Caco-2 (cell line): ENCODE measurements at regions not wholly inside any gene's neighbourhood (a gene's known extent, or its start where the extent isn't known, plus 50 kb on each side); places are given as distances from the start of the nearest gene placed in this dataset.

Source experiments
- BruUV-seq: library from RNA; stranded (reverse); fragments of 400-500 nt; replicated peaks from 2 replicates; lab custom pipeline; 2021; lab: Mats Ljungman, UMichigan
- CTCF ChIA-PET: fragments of 300-600 bp; sonication (Branson Sonifier 250); formaldehyde crosslinking; loops from one replicate; lab custom pipeline; 2022; ENCODE audit warnings: antibody characterized with exemption; lab: Charles Lee
- POLR2A ChIA-PET: fragments of 300-600 bp; sonication (Branson Sonifier 250); formaldehyde crosslinking; loops from one replicate; lab custom pipeline; 2022; ENCODE audit warnings: antibody characterized with exemption; lab: Charles Lee
- DNase-seq, 2 experiments: peaks; one replicate each; pipeline versions ENCODE4 v3.0.0 to v3.0.0-alpha.2; 2020 to 2022
- H3K27me3 ChIP-seq: replicated peaks from 2 replicates; pipeline ENCODE4 v1.6.0; 2011; ENCODE audit warnings: low read length; ENCODE audit not compliant: control insufficient read depth, insufficient read depth
- H3K36me3 ChIP-seq: 2 replicates; pipeline ENCODE4 v1.5.1; 2011; ENCODE audit warnings: low read length; ENCODE audit not compliant: control insufficient read depth, insufficient read depth
- H3K4me1 ChIP-seq: fragments of 250-450 bp; sonication (Bioruptor Pico); 2 replicates; pipeline ENCODE4 v1.5.1; 2020; ENCODE audit warnings: mild to moderate bottlenecking
- H3K4me3 ChIP-seq: 2 replicates; pipeline ENCODE4 v1.5.1; 2011; ENCODE audit warnings: low read depth, mild to moderate bottlenecking, control low read depth, low read length
- H3K9me3 ChIP-seq: fragments of 250-450 bp; sonication (Bioruptor Pico); 2 replicates; pipeline ENCODE4 v1.5.1; 2020; ENCODE audit warnings: mild to moderate bottlenecking, moderate library complexity
- H3K27ac Mint-ChIP-seq: one replicate; pipeline ENCODE4 v1.8.0; 2022; ENCODE audit warnings: mixed read lengths; ENCODE audit not compliant: unreplicated experiment
- H3K27me3 Mint-ChIP-seq: one replicate; pipeline ENCODE4 v1.8.0; 2022; ENCODE audit warnings: mixed read lengths; ENCODE audit not compliant: insufficient read depth, unreplicated experiment
- H3K36me3 Mint-ChIP-seq: one replicate; pipeline ENCODE4 v1.8.0; 2022; ENCODE audit warnings: mild to moderate bottlenecking, mixed read lengths; ENCODE audit not compliant: insufficient read depth, unreplicated experiment
- H3K4me1 Mint-ChIP-seq: one replicate; pipeline ENCODE4 v1.8.0; 2022; ENCODE audit warnings: low read depth, mixed read lengths; ENCODE audit not compliant: unreplicated experiment
- H3K4me3 Mint-ChIP-seq: one replicate; pipeline ENCODE4 v1.8.0; 2022; ENCODE audit warnings: mild to moderate bottlenecking, moderate library complexity, mixed read lengths; ENCODE audit not compliant: unreplicated experiment
- H3K9me3 Mint-ChIP-seq: one replicate; pipeline ENCODE4 v1.8.0; 2022; ENCODE audit warnings: mixed read lengths; ENCODE audit not compliant: unreplicated experiment
- intact Hi-C: fragments of 100-400 bp; cut with micrococcal nuclease; formaldehyde crosslinking; loops from one replicate; pipeline ENCODE4 v1.10.0; 2022; ENCODE audit not compliant: unreplicated experiment
- TF ChIP-seq, protein P1 (sequence below), 2 experiments: fragments of 200-600 bp in 1 of 2; IDR thresholded peaks; 1 replicate in 1 of 2; 2 replicates in 1 of 2; pipeline versions ENCODE4 v1.5.1 to v1.8.0; 2011 to 2022; ENCODE audit warnings: antibody characterized with exemption in 1 of 2, control low read depth in 1 of 2, inconsistent platforms in 1 of 2, low read depth in 1 of 2, low read length in 1 of 2, mild to moderate bottlenecking in 1 of 2, moderate library complexity in 1 of 2; ENCODE audit not compliant: insufficient read depth in 1 of 2, severe bottlenecking in 1 of 2, unreplicated experiment in 1 of 2

DNA sequence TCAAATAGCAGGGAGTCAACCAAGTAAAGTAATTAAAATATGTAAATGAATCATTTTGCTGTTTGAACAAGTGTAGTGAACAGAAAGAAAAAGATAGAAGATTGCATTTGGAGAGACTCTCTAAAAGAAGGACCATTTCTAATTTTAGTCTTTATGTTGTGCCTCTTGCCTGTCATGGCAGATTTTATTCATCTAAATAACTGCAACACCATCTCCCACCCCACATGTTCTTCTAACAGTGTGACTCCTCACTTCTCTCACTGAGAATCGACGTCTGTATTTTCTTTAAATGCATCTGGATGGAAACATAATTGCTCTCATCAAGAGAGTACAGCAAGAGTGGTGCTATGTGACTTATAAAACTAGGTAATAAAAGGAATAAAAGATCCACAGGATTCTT, 439.9 kb upstream of the GBE1 start:
- ChIA-PET POLR2A (no interaction called here), CTCF (no interaction called here)
- Histone ChIP-seq H3K9me3 (no peaks in the 10 kb centered on the region), H3K36me3 (no peaks in the 10 kb centered on the region), H3K4me1 (no peaks in the 10 kb centered on the region), H3K27me3 (no peaks in the 10 kb centered on the region), H3K4me3 (no peak overlapping the region)
- intact Hi-C loops = no loop called here
- TF ChIP-seq, protein P1, sequence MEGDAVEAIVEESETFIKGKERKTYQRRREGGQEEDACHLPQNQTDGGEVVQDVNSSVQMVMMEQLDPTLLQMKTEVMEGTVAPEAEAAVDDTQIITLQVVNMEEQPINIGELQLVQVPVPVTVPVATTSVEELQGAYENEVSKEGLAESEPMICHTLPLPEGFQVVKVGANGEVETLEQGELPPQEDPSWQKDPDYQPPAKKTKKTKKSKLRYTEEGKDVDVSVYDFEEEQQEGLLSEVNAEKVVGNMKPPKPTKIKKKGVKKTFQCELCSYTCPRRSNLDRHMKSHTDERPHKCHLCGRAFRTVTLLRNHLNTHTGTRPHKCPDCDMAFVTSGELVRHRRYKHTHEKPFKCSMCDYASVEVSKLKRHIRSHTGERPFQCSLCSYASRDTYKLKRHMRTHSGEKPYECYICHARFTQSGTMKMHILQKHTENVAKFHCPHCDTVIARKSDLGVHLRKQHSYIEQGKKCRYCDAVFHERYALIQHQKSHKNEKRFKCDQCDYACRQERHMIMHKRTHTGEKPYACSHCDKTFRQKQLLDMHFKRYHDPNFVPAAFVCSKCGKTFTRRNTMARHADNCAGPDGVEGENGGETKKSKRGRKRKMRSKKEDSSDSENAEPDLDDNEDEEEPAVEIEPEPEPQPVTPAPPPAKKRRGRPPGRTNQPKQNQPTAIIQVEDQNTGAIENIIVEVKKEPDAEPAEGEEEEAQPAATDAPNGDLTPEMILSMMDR (IDR thresholded peaks at IDR 0.05; ENCODE audit: insufficient read depth in 1 of 2, low read depth in 1 of 2, low read length in 1 of 2, severe bottlenecking in 1 of 2, unreplicated experiment in 1 of 2) = no peak
- DNase-seq = no peak
- Mint-ChIP-seq H3K4me3 (no peak overlapping the region), H3K27me3 (no peaks in the 10 kb centered on the region), H3K4me1 (no peaks in the 10 kb centered on the region), H3K27ac (no peak overlapping the region), H3K36me3 (no peaks in the 10 kb centered on the region), H3K9me3 (no peaks in the 10 kb centered on the region)
- no TSS peak for BruUV-seq

DNA sequence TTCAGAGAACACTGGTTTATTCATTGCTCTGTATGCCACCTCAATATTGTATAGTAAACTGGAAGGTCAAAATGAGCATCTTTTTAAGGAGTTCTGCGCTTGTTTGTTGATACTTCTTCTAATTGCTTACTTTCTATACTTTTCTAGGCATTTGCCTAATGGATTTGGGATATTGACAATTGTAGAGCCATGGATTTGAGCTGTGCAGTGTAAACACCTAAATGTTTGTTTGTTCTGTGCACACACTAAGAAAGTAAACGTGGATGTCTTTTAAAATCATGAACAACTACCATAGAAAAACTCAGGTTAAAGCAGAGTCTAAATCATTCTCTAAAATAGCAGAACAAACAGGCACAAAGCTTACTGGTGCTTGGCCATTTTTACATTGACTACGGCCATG, 436.6 kb upstream of the GBE1 start:
- intact Hi-C loops = no loop called here
- Mint-ChIP-seq H3K36me3 (no peaks in the 10 kb centered on the region), H3K4me3 (no peak overlapping the region)

DNA sequence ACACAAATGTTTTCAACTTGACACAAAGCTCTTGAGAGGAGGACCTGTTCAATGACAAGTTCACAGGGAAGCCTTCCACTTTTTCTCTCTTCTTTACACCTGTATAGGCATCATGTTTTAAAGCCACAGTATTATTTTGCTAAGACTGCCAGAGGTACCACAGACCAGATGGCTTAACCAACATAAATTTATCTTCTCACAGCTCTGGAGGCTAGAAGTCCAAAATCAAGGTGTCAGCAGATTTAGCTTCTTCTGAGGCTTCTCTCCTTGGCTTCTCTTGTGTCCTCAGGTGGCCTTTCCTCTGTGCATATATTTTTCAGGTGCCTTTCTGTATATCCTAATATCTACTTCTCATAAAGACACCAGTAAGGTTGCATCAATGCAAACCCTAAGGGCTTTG, 435.2 kb upstream of the GBE1 start:
- BruUV-seq = no TSS peak
- H3K27ac Mint-ChIP-seq = no peak overlapping the region
- H3K4me3 Mint-ChIP-seq = no peak overlapping the region
- TF ChIP-seq, protein P1 (IDR thresholded peaks at IDR 0.05; ENCODE audit: insufficient read depth in 1 of 2, low read depth in 1 of 2, low read length in 1 of 2, severe bottlenecking in 1 of 2, unreplicated experiment in 1 of 2) = no peak
- H3K27me3 ChIP-seq = no peaks in the 10 kb centered on the region
- no peak overlapping the region for H3K4me3 ChIP-seq
- ChIA-PET CTCF (no interaction called here), POLR2A (no interaction called here)
- intact Hi-C loops = no loop called here
- H3K4me1 Mint-ChIP-seq = no peaks in the 10 kb centered on the region
- DNase-seq = no peak
- H3K4me1 ChIP-seq = no peaks in the 10 kb centered on the region
- H3K36me3 Mint-ChIP-seq = no peaks in the 10 kb centered on the region
- no peaks in the 10 kb centered on the region for H3K9me3 Mint-ChIP-seq
- H3K36me3 ChIP-seq = no peaks in the 10 kb centered on the region
- no peaks in the 10 kb centered on the region for H3K9me3 ChIP-seq
- H3K27me3 Mint-ChIP-seq = no peaks in the 10 kb centered on the region

More for the DNA sequence above, 436.6 kb upstream of the GBE1 start:
- no peaks in the 10 kb centered on the region for H3K9me3 Mint-ChIP-seq
- ChIA-PET CTCF (no interaction called here), POLR2A (no interaction called here)
- Histone ChIP-seq H3K27me3 (no peaks in the 10 kb centered on the region), H3K4me1 (no peaks in the 10 kb centered on the region), H3K36me3 (no peaks in the 10 kb centered on the region), H3K9me3 (no peaks in the 10 kb centered on the region), H3K4me3 (no peak overlapping the region)
- no peaks in the 10 kb centered on the region for H3K4me1 Mint-ChIP-seq
- no TSS peak for BruUV-seq
- no peaks in the 10 kb centered on the region for H3K27me3 Mint-ChIP-seq
- TF ChIP-seq, protein P1 (IDR thresholded peaks at IDR 0.05; ENCODE audit: insufficient read depth in 1 of 2, low read depth in 1 of 2, low read length in 1 of 2, severe bottlenecking in 1 of 2, unreplicated experiment in 1 of 2) = no peak
- H3K27ac Mint-ChIP-seq = no peak overlapping the region
- DNase-seq = no peak
